A172 (cell line): ENCODE measurements at regions not wholly inside any gene's neighbourhood (a gene's known extent, or its start where the extent isn't known, plus 50 kb on each side); places are given as distances from the start of the nearest gene placed in this dataset.

Experiments
- DNase-seq: peaks from one replicate; pipeline ENCODE4 v3.0.0-alpha.2; 2015; ENCODE audit warnings: low spot score

DNA sequence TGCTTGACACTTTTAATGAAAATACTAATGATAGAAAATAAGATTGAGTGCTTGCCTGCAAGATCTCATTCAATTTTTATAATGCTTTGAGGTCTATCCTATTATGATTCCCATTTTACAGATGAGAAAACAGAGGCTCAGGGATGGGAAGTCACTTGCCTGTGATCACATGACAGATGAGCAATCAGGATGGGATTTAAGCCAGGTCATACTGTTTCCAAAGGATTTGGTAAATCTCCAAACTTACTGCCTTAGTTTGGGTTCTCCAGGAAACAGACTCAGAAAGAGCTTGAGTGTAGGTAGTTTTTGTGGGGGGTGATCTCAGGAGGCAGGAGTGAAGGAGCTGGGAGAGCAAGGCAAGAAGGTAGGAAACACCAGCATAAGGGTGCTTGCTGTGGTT, 456.3 kb downstream of the MAFB start:
- DNase-seq: no peak

DNA sequence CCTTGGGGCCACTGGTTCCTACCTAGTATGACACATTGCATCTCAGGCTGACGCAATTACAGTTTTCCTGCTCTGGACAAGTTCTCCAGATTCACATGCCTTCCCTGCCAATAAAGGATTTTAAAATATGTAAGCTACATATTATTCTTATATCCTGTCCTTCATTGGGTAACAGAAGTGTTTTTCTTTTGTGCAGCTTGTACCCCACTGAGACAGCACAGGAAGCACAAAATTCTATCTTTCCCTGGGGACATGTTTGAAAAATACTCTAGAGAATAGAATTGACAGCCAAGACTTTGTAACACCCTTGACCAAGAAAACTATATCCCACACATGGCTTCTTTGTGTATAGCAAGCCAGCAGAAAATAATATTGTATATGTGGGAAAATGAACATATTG, 456.8 kb downstream of the MAFB start:
- no peak for DNase-seq

DNA sequence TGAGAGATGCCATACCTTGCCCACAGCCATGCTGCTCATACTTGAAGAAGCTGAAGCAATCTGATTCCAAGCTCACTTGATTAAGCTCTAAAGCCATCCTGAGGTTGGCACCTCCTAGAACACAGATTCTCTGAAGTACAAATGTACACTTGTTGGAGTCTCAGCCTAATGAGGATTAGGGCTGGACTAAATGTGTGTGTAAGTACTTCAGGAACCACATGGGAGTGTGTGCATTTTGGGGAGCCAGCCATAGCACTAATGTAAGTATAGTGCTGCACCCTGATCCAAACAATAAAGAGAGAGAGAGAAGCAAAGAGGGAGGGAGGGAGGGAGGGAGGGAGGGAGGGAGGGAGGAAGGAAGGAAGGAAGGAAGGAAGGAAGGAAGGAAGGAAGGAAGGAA, 458.6 kb downstream of the MAFB start:
- DNase-seq: no peak

GRCh38 chr20:40225596-40225995, 463.4 kb downstream of the MAFB start:
- DNase-seq: no peak

DNA sequence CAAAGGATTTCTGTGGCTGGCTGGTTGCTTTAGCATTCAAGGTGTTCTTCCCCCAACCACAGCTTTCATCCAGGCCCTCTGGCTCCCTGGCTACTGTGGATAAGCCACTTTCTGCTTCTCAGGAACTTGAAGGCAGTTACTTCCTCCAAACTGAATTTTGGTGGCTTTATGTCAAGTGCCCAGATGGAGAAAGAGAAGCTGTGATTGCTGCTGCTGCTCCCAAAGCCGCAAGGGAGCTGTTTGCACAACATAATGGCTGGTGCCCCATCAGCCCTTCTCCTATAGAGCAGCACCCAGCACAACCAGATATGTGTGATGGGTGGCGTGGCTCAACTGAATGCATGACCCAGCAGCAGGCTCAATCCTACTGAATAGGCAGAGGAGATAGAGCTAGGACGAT, 465.2 kb downstream of the MAFB start:
- DNase-seq: no peak

GRCh38 chr20:40218971-40219370, 470.1 kb downstream of the MAFB start:
- DNase-seq: no peak

GRCh38 chr20:40218316-40218969, 470.6 kb downstream of the MAFB start:
- DNase-seq: no peak

DNA sequence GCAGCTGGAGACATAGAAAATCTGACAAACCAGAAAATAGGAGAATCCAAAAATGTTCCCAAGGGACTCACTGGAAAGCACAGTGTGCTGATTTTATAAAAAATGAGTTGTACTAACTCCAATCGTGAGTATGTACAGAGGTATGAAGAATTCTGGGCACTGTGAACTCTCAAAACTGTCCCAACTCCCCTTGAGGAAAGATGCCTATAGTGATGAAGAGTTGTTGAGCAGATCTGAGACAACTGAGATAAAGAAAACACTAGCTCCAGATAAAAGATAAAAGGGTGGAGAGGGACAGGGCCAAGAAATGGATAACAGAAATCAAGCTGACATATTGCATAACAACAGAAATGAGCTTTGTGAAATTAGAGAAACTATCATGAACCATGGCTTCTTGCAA, 481.4 kb downstream of the MAFB start:
- no peak for DNase-seq

- no peak for DNase-seq
Measured at GRCh38 chr20:40205971-40206370, 483.1 kb downstream of the MAFB start.

GRCh38 chr20:40203032-40203431, 486.0 kb downstream of the MAFB start:
- no peak for DNase-seq

DNA sequence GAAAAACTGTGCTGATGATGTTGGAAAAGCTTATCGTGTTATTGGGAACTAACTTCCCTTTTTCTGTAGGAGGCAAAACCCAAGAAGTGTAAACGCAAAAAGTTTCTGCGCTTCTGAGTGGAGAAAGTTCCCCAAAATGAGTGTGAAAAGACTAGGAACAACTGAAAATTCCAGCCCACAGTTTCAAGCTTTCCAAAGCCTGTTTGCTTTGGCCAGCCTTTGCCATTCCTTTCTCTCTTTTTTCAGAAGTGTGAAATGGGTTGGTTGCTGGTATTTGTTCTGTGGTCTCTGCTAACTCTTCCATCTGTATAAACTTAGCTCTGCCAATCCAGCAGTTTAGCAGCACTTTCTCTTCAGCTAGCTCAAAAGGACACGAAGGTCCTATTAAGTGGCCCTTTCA, 491.3 kb downstream of the MAFB start:
- DNase-seq: no peak

DNA sequence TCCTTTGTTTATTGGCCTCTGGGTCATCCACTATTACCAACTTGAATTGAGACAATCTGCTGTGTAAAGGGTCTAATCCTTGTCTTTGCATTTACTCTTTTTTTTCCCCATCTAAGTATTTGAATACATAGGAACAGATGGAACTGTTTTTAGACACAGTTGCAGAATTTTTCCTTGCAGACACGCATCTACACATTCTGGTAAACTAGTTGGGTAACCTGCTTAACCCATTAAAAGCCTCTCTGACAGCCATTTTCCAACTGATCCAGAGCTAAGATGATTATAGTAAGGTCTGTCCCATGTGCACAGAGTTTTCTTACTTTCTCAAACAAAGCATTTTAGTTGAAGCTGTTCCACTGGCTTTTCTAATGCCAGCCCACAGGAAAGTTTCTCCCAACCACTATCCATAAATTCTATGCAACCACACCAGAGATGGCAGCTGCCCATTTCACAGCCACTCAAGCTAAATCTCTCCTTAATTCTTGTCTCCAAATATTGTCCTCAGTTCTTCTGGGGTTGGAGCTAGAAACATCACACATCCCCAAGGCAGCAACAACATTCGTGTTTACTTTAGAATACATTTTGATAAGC, 492.1 kb downstream of the MAFB start:
- DNase-seq: no peak

GRCh38 chr20:40195742-40196141, 493.3 kb downstream of the MAFB start:
- DNase-seq: no peak

- no peak for DNase-seq
Measured at GRCh38 chr20:40192529-40192928, 496.5 kb downstream of the MAFB start.

DNA sequence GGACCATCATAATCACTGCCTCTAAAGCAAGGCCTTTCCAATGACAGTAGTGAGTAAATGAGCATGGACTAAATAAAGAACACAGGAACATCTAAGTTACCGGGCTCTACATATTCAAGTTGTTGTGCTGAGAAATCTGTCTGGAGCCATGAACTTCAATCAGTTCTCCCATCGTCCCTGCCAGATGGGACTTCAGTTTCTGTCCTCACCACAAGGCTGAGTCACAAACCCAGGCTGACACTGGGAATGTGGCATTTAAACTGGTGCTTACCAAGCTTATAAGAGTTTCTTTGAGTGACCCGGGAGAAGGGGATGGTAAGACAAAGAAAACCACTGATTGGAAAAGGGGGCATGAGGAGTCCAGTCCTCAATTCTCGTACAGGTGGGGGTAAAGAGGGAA, 497.0 kb downstream of the MAFB start:
- no peak for DNase-seq

DNA sequence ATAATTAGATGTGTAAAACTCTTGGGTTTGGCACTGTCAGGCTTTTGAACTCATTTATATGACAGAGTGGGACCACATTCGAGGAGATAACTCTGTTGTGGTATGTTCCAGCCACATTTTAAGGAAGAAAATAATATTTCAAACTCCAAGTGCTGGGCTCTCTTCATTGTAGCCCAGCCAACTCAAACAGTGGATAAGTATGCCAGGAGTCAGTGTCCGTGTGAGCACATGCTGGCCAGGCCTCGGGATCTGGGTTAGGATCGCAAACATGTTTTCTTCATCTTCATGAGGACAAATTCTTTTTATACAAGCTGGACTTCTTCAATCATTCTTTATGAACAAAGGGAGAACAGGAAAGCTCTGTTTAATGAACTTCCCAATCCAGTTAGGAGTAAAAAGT, 497.5 kb downstream of the MAFB start:
- DNase-seq: no peak

DNA sequence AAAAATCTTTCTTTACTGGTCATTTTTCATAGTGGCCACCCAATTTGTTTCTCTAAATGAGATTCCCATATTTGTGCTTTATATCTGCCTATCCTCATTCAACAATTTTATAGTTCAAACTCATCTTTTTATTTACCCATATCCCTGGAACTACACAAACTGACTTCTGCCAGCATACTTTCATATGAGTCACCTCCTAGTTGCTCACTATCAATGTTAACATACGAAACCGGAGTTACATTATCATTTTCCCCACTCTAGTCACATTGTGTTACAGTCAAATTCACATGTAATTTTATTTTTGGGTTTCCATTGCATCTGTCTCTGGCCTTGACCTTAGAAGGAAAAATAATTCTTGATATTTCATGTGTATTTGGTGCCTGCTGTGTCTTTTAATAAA, 499.4 kb downstream of the MAFB start:
- DNase-seq: no peak

GRCh38 chr20:40188319-40188718, 500.7 kb downstream of the MAFB start:
- DNase-seq: no peak

DNA sequence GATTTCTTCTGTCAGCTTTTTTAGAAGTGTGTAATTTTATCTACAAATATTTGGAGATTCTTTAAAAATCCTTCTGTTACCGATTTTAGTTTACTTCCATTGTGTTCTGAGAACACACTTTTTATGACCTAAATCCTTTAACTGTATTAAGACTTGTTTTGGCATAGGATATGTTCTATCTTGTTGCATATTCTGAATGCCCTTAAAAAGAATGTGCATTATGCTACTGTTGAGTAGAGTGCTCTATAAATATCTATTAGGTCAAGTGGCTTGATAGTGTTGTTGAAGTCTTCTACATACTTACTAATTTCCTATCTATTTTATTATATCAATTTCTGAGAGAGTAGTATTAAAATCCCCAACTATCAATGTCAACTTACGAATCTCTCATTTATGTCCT, 502.2 kb downstream of the MAFB start:
- no peak for DNase-seq

GRCh38 chr20:40181676-40182075, 507.4 kb downstream of the MAFB start:
- no peak for DNase-seq

- DNase-seq: no peak
Measured at GRCh38 chr20:40176098-40176841, 512.8 kb downstream of the MAFB start.

DNA sequence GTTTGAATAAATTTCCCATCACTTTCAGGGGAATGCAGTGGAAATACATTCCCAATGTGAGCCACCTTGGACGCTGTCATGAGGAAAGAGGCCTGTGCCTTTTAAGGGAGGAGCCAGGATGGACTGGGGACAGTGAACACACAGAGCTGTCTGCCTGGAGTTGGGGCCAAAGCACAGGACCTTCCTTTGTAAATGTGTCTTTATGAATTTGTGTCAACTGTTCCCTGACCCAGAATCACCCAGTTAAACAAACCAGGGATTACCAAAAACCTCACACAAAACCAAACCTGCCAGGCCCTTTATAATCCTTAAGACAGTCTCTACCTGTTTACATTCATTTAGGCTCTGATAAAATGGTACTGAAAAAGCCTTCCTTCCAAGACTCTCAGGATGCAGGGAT, 513.7 kb downstream of the MAFB start:
- no peak for DNase-seq

GRCh38 chr20:40173872-40174271, 515.2 kb downstream of the MAFB start:
- no peak for DNase-seq
